GM23248 (cell line): ENCODE measurements at regions not wholly inside any gene's neighbourhood (a gene's known extent, or its start where the extent isn't known, plus 50 kb on each side); places are given as distances from the start of the nearest gene placed in this dataset.

Experiments
- EZH2 ChIP-seq: fragments of 200-600 bp; sonication (generic); IDR thresholded peaks from 2 replicates; pipeline ENCODE4 v1.6.1; 2018; ENCODE audit warnings: antibody characterized with exemption, mild to moderate bottlenecking; ENCODE audit not compliant: insufficient read depth, poor library complexity, severe bottlenecking
- EZH2phosphoT487 ChIP-seq: fragments of 200-600 bp; sonication (generic); IDR thresholded peaks from 2 replicates; pipeline ENCODE4 v1.6.1; 2018; ENCODE audit warnings: antibody characterized with exemption, moderate library complexity, mild to moderate bottlenecking, low read depth; ENCODE audit not compliant: insufficient read depth

GRCh38 chr6:92473056-92473455 lies 946.3 kb downstream of the EPHA7 start:
- TF ChIP-seq EZH2 (no peak), EZH2phosphoT487 (no peak)
